ENCODE measurements at regions not wholly inside any gene's neighbourhood (a gene's known extent, or its start where the extent isn't known, plus 50 kb on each side); places are given as distances from the start of the nearest gene placed in this dataset.

DNA sequence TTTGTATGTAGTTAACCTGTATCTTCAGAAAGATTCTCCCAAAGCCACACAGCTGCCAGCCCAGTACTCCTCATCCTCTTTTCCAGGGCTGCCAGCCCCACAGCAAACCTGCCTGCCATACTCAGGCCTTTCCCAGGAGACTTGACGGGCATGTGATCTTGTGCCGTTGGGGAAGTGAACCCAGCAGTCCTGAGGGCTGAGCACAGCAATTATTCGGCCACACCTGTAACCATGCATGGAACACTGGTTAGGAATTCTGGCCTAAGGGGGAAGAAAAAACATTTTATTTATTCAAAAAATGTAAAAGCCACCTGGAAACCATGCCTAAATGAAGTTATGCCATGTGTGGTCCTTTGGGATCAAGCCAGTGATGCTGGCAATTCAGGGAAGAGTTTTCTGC is 145.3 kb downstream of the GRIN2B start:
- TF ChIP-seq, protein P1, sequence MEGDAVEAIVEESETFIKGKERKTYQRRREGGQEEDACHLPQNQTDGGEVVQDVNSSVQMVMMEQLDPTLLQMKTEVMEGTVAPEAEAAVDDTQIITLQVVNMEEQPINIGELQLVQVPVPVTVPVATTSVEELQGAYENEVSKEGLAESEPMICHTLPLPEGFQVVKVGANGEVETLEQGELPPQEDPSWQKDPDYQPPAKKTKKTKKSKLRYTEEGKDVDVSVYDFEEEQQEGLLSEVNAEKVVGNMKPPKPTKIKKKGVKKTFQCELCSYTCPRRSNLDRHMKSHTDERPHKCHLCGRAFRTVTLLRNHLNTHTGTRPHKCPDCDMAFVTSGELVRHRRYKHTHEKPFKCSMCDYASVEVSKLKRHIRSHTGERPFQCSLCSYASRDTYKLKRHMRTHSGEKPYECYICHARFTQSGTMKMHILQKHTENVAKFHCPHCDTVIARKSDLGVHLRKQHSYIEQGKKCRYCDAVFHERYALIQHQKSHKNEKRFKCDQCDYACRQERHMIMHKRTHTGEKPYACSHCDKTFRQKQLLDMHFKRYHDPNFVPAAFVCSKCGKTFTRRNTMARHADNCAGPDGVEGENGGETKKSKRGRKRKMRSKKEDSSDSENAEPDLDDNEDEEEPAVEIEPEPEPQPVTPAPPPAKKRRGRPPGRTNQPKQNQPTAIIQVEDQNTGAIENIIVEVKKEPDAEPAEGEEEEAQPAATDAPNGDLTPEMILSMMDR (CRISPR knock-in tag; IDR thresholded peaks at IDR 0.05), result no peak
- TF ChIP-seq, protein P2, sequence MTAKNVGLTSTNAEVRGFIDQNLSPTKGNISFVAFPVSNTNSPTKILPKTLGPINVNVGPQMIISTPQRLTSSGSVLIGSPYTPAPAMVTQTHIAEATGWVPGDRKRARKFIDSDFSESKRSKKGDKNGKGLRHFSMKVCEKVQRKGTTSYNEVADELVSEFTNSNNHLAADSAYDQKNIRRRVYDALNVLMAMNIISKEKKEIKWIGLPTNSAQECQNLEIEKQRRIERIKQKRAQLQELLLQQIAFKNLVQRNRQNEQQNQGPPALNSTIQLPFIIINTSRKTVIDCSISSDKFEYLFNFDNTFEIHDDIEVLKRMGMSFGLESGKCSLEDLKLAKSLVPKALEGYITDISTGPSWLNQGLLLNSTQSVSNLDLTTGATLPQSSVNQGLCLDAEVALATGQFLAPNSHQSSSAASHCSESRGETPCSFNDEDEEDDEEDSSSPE (CRISPR knock-in tag; IDR thresholded peaks at IDR 0.05), result no peak
- TF ChIP-seq MAZ (IDR thresholded peaks at IDR 0.05; ENCODE audit: borderline replicate concordance, low read depth, low read length) (no peak), MAZ (CRISPR knock-in tag; IDR thresholded peaks at IDR 0.05; ENCODE audit: low read depth) (no peak), ZNF75D (CRISPR knock-in tag; IDR thresholded peaks at IDR 0.05; ENCODE audit: borderline replicate concordance) (no peak), ZNF329 (CRISPR knock-in tag; IDR thresholded peaks at IDR 0.05; ENCODE audit: low read depth) (no peak)

All from HepG2 (cell line).